Erythroblast (primary cell): ENCODE measurements at regions not wholly inside any gene's neighbourhood (a gene's known extent, or its start where the extent isn't known, plus 50 kb on each side); places are given as distances from the start of the nearest gene placed in this dataset.

Experiments used
- GATA1 ChIP-seq: IDR thresholded peaks from 2 replicates; pipeline ENCODE4 v1.6.1; 2011; ENCODE audit warnings: low read depth, mild to moderate bottlenecking, control low read depth, low read length, moderate library complexity
- POLR2A ChIP-seq: IDR thresholded peaks from 2 replicates; pipeline ENCODE4 v1.6.1; 2011; ENCODE audit warnings: mild to moderate bottlenecking, low read length

DNA sequence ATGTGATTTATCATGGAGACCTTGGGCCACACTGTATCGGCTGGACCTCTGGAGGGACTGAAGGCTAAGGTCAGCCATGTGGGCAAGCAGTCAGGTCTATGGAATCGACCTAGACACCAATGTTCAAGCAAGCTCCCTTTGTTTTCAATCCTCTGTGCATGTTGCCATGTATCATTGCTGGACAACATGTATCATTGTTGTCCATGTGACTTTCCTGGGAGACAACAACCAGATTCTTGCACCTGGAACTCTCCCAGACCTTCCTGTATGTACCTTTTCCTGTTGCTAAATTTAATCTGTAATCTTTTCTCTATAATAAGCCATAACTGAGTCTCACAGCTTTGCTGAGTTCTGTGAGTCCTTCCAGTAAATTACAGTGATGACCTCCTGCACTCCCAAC, 329.4 kb upstream of the BOD1L1 start:
- no peak for TF ChIP-seq POLR2A
- TF ChIP-seq GATA1, result no peak
